Gastroesophageal sphincter (tissue), 3 donors: ENCODE measurements at regions not wholly inside any gene's neighbourhood (a gene's known extent, or its start where the extent isn't known, plus 50 kb on each side); places are given as distances from the start of the nearest gene placed in this dataset.

Experiments
- CTCF ChIP-seq, 4 experiments: fragments of 200-600 bp in 2 of 4; fragments of 450-650 bp in 2 of 4; sonication (generic) in 1 of 4; IDR thresholded peaks; one replicate each; pipeline ENCODE4 v1.5.1; 2017 to 2019; ENCODE audit warnings: antibody characterized with exemption in 4 of 4, mild to moderate bottlenecking in 2 of 4, moderate library complexity in 2 of 4
- EP300 ChIP-seq: sonication (generic); formaldehyde crosslinking; IDR thresholded peaks from one replicate; pipeline ENCODE4 v1.6.1; 2017; ENCODE audit warnings: antibody characterized with exemption, mild to moderate bottlenecking
- POLR2A ChIP-seq, 2 donors: fragments of 450-650 bp; IDR thresholded peaks; one replicate each; pipeline ENCODE4 v1.6.1; 2017; ENCODE audit warnings: antibody characterized with exemption in 2 of 2, mild to moderate bottlenecking in 2 of 2, moderate library complexity in 1 of 2
- POLR2AphosphoS5 ChIP-seq: sonication (generic); formaldehyde crosslinking; IDR thresholded peaks from one replicate; pipeline ENCODE4 v1.6.1; 2017; ENCODE audit warnings: antibody characterized with exemption

- TF ChIP-seq CTCF (IDR thresholded peaks at IDR 0.05) = no peak
- TF ChIP-seq POLR2AphosphoS5 = no peak
- TF ChIP-seq POLR2A (IDR thresholded peaks at IDR 0.05) = no peak
- no peak for TF ChIP-seq EP300
These were observed 198.7 kb downstream of the KIF2B start for GRCh38 chr17:54021418-54021817.
